Heart left ventricle (tissue), 13 donors: ENCODE measurements at regions not wholly inside any gene's neighbourhood (a gene's known extent, or its start where the extent isn't known, plus 50 kb on each side); places are given as distances from the start of the nearest gene placed in this dataset.

Experiments used
- CTCF ChIP-seq, 12 donors: fragments of 200-600 bp; sonication (generic) in 4 of 12; IDR thresholded peaks; one replicate each; pipeline versions ENCODE4 v1.5.0 to v1.8.0; 2018 to 2022; ENCODE audit warnings: antibody characterized with exemption in 12 of 12, mild to moderate bottlenecking in 5 of 12
- POLR2A ChIP-seq, 2 donors: fragments of 450-650 bp; IDR thresholded peaks; one replicate each; pipeline ENCODE4 v1.6.1; 2017; ENCODE audit warnings: antibody characterized with exemption in 2 of 2, mild to moderate bottlenecking in 2 of 2, moderate library complexity in 2 of 2
- donor health status: ischemic (EF 13 %, LVEDD 7.1; RV severe dilation, severe dysfunction).
- donor health status: DM: no; HTN: yes; CAD: no.
- donor health status: DM: no; HTN: no; CAD: no.
- donor health status: ischemic (EF 25% LVEDD 6.9; RV normal size, moderate dysfunction).
- donor health status: ischemic (EF 25% LVEDD 5.7; RV mildly dilated, moderate dysfunction).
- donor health status: ischemic (EF 35%, LVEDD 5.7; RV mildly dilated, moderate dysfunction).
- donor health status: nonischemic (EF 11% LVEDD 7.7; RV severe dilation, severe dysfunction).
- donor health status: DM: yes; HTN: yes; CAD: no.
- donor health status: PGD.
- donor health status: ischemic (EF 29% LVEDD 5.4; RV normal size, mild dysfunction).
- donor health status: nonischemic (EF 23%, LVEDD 6.1; RV moderate dilation, normal function).

GRCh38 chr6:87919416-87919815, 128.2 kb upstream of the SPACA1 start:
- TF ChIP-seq CTCF (IDR thresholded peaks at IDR 0.05) (no peak), POLR2A (IDR thresholded peaks at IDR 0.05) (no peak)
